Bronchial epithelial cell (primary cell): ENCODE measurements at regions not wholly inside any gene's neighbourhood (a gene's known extent, or its start where the extent isn't known, plus 50 kb on each side); places are given as distances from the start of the nearest gene placed in this dataset.

Source experiments
- DNase-seq: peaks from one replicate; pipeline ENCODE4 v3.0.0-alpha.2; 2010; ENCODE audit warnings: low read depth
- FAIRE-seq: peaks from 2 replicates; lab custom pipeline; 2011; peaks lifted over from hg19 to GRCh38; lab: Jason Lieb, UNC
- H3K27me3 ChIP-seq: 2 replicates; pipeline ENCODE4 v1.5.1; 2011; ENCODE audit warnings: low read length; ENCODE audit not compliant: control insufficient read depth, insufficient read depth
- H3K36me3 ChIP-seq: 2 replicates; pipeline ENCODE4 v1.5.1; 2011; ENCODE audit warnings: low read length; ENCODE audit not compliant: control insufficient read depth, insufficient read depth
- H3K4me3 ChIP-seq: 2 replicates; pipeline ENCODE4 v1.5.1; 2011; ENCODE audit warnings: mild to moderate bottlenecking, low read depth, low read length, control low read depth
- TF ChIP-seq, protein P1 (sequence below): IDR thresholded peaks from 2 replicates; pipeline ENCODE4 v1.5.1; 2011; ENCODE audit warnings: mild to moderate bottlenecking, moderate library complexity, low read length, control low read depth, inconsistent platforms; ENCODE audit not compliant: insufficient read depth, severe bottlenecking

DNA sequence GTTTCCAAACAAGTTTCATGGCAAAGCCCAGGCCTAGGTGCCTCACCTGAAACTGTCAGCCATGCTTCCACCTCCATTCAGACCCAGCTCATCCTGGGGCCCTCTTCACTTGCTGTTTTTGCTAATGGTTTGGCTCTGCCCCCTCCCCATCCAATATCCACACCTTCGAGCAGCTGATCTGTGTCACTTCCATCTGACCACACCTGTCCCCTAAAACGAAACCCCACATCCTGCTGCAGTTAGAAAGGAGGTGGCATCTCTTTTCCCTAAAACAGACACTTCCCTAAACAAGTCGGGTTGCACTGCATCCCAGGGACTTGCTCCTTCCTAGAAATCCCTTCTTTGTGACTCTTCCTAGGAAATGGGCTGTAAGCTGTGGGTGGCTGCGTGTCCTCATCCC, 748.7 kb upstream of the SALL3 start:
- H3K36me3 ChIP-seq = no peaks in the 10 kb centered on the region
- H3K4me3 ChIP-seq = no peak overlapping the region
- TF ChIP-seq, protein P1, sequence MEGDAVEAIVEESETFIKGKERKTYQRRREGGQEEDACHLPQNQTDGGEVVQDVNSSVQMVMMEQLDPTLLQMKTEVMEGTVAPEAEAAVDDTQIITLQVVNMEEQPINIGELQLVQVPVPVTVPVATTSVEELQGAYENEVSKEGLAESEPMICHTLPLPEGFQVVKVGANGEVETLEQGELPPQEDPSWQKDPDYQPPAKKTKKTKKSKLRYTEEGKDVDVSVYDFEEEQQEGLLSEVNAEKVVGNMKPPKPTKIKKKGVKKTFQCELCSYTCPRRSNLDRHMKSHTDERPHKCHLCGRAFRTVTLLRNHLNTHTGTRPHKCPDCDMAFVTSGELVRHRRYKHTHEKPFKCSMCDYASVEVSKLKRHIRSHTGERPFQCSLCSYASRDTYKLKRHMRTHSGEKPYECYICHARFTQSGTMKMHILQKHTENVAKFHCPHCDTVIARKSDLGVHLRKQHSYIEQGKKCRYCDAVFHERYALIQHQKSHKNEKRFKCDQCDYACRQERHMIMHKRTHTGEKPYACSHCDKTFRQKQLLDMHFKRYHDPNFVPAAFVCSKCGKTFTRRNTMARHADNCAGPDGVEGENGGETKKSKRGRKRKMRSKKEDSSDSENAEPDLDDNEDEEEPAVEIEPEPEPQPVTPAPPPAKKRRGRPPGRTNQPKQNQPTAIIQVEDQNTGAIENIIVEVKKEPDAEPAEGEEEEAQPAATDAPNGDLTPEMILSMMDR = no peak
- FAIRE-seq (no peak), DNase-seq (no peak)
- H3K27me3 ChIP-seq = no peaks in the 10 kb centered on the region

DNA sequence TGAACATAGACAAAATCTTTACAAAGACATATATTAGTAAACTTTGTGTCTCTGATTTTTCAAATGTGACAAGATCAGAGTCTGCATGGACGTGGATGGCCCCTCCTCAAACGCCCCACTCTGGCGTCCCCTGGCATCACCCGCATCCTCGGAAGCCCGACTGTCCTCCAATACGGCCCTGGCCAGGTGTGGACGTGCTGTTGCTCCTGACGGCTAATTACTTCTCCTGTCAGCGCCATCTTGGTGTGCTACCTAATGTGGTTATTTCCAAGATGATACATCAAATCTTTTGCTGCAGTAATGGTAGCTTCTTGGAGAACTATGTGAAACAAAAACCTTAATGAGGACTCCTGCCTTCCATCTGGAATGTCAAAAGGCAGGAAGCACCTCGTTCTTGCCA, 747.4 kb upstream of the SALL3 start:
- Histone ChIP-seq H3K36me3 (no peaks in the 10 kb centered on the region), H3K4me3 (no peak overlapping the region), H3K27me3 (no peaks in the 10 kb centered on the region)
- TF ChIP-seq, protein P1 = no peak
- DNase-seq = no peak
- no peak for FAIRE-seq

DNA sequence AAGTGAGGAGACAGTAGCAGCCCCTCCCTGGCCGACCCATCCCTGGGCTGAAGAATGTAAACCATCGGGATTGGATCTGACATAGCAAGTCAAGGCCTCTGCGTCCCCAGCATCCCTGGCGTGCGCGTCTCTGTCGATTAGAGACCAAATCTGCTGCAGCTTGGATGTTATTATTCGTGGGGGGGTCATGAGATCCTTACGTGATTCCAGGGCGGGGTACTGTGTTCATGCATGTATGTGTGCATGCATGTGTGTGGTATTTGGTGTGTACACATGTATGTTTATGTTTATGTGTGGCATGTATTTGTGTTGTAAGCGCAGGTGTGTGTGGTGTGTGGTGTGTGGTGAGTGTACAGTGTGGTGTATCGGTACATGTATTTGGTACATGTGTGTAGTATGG, 741.8 kb upstream of the SALL3 start:
- Histone ChIP-seq H3K4me3 (no peak overlapping the region), H3K36me3 (no peaks in the 10 kb centered on the region), H3K27me3 (no peaks in the 10 kb centered on the region)
- no peak for DNase-seq
- TF ChIP-seq, protein P1 = no peak
- FAIRE-seq = no peak

DNA sequence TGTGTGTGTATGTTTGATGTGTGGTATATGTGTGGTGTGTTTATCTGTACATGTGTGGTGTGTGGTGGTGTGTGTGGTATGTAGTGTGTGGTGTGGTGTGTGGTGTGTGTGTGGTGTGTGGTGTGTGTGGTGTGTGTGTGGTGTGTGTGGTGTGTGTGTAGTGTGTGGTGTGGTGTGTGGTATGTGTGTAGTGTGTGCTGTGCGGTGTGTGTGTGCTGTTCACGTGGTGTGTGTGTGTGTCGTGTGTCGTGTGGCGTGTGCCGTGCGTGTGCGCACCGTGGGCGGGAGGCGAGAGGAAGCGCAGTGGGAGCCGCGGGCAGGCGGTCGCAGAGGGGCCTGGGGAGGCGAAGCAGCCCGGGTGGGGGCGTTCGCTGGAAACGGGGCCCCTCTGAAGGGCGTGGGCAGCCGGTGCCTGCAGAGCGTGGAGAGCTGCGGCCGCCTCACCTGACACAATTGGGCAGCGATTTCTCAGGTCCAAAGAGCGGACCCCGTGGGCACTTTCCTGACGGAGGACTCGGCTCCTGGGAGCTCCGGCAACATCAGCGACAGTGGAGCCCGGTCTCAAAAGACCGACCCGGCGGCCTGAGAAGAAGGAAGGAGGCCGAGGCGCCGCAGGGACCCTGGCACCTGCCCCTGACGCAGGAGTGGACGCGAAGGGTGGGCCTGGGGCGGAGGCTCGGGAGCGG, 741.1 kb upstream of the SALL3 start:
- TF ChIP-seq, protein P1 = no peak
- peak; percentile 99 for FAIRE-seq
- DNase-seq = no peak
- Histone ChIP-seq H3K36me3 (no peaks in the 10 kb centered on the region), H3K4me3 (no peak overlapping the region), H3K27me3 (no peaks in the 10 kb centered on the region)

DNA sequence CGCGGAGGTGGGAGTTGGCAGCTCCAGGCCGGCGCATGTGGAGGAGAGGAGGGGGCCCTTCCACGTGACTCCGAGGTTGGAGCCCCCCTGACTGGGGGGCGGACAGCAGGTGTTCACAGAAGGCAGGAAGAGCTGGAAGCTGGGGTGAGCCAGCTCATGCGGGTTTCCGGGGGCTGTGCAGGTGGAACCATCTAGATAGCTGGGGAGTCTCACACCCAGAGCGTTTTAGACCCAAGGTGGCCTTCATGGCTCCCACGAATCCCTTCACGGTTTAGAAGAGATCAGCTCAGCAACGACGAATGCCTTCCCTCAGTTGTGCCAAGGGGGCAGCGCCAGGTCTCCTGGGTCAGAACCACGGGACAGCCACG, 740.5 kb upstream of the SALL3 start:
- FAIRE-seq (no peak), DNase-seq (no peak)
- Histone ChIP-seq H3K36me3 (no peaks in the 10 kb centered on the region), H3K27me3 (no peaks in the 10 kb centered on the region), H3K4me3 (no peak overlapping the region)
- TF ChIP-seq, protein P1 = no peak

DNA sequence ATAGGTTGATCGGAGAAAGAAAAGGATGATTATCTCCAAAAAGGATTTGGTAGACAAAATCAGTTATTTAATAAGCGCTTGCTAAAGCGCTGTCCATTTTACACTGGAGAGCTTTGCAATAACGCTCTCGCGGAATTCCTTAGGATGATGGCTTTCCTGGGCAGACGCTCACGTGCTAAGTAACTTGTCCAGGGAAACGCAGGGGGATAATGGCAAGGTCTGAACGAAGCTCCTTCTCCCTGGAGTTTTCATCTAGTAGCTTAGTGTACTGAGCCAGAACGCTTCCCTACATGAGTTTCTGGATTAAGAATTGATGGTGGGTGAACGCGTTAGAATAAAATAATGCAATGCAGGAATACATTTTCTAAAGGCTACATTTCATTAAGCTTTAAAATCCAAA, 739.5 kb upstream of the SALL3 start:
- FAIRE-seq (no peak), DNase-seq (no peak)
- TF ChIP-seq, protein P1 = no peak
- Histone ChIP-seq H3K27me3 (no peaks in the 10 kb centered on the region), H3K4me3 (no peak overlapping the region), H3K36me3 (no peaks in the 10 kb centered on the region)
